HEK293T (cell line): ENCODE measurements at regions not wholly inside any gene's neighbourhood (a gene's known extent, or its start where the extent isn't known, plus 50 kb on each side); places are given as distances from the start of the nearest gene placed in this dataset.

Experiments used
- SUZ12 ChIP-seq: fragments of 450-650 bp; IDR thresholded peaks from 2 replicates; pipeline ENCODE4 v1.6.1; 2016; ENCODE audit warnings: mild to moderate bottlenecking
- TF ChIP-seq, protein P1 (sequence below): fragments of 450-650 bp; IDR thresholded peaks from 2 replicates; pipeline ENCODE4 v1.6.1; 2016

DNA sequence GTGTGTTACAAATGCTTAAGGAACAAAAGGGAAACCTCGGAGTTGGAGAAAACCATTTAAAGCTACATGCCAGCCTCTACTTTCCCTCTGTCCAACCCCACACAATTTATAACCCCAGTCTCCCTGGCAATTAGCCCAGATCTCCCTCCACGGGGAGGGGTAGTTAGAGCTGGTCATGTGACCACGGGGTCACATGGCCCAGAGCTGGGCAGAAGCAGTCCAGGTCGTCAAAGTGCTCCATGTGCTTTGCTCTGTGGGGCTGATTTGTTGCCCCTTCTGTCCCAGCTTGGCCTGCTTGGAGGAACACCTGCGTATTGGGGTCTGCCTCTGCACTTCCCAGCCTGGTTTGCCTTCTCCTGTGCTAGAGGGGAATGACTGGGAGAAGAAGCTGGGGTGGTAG lies 219.1 kb downstream of the RBM19 start:
- no peak for TF ChIP-seq SUZ12
- TF ChIP-seq, protein P1, sequence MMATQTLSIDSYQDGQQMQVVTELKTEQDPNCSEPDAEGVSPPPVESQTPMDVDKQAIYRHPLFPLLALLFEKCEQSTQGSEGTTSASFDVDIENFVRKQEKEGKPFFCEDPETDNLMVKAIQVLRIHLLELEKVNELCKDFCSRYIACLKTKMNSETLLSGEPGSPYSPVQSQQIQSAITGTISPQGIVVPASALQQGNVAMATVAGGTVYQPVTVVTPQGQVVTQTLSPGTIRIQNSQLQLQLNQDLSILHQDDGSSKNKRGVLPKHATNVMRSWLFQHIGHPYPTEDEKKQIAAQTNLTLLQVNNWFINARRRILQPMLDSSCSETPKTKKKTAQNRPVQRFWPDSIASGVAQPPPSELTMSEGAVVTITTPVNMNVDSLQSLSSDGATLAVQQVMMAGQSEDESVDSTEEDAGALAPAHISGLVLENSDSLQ, result no peak
